ENCODE measurements at regions not wholly inside any gene's neighbourhood (a gene's known extent, or its start where the extent isn't known, plus 50 kb on each side); places are given as distances from the start of the nearest gene placed in this dataset.

GRCh38 chr4:22238742-22239141, 277.1 kb downstream of the ADGRA3 start:
- Histone ChIP-seq H3K4me3 (no peak overlapping the region), H3K79me2 (ENCODE audit: control insufficient read depth, insufficient read depth, low read length) (no peaks in the 10 kb centered on the region), H3K4me1 (replicated peaks in 1 of 2; ENCODE audit: control insufficient read depth in 2 of 2, insufficient read depth in 2 of 2, low read length in 2 of 2) (no peaks in the 10 kb centered on the region), H3K9me3 (replicated peaks; ENCODE audit: control insufficient read depth, insufficient read depth, low read depth, low read length) (no peaks in the 10 kb centered on the region), H3K36me3 (ENCODE audit: control insufficient read depth, insufficient read depth, low read length) (no peaks in the 10 kb centered on the region), H3K27me3 (ENCODE audit: control insufficient read depth in 2 of 2, insufficient read depth in 2 of 2, low read length in 2 of 2) (no peaks in the 10 kb centered on the region), H2AFZ (ENCODE audit: low read depth, low read length) (no peak overlapping the region), H3K27ac (ENCODE audit: extremely low read depth, low read depth, low read length) (no peak overlapping the region), H3K9me1 (ENCODE audit: control insufficient read depth, insufficient read depth, low read length) (no peaks in the 10 kb centered on the region), H4K20me1 (replicated peaks; ENCODE audit: control insufficient read depth, insufficient read depth, low read length) (no peaks in the 10 kb centered on the region), H3K4me2 (ENCODE audit: insufficient read depth, low read length) (no peak overlapping the region), H3K9ac (ENCODE audit: insufficient read depth in 1 of 2, low read depth in 2 of 2, low read length in 2 of 2) (no peak overlapping the region)
- ATAC-seq (no peak), FAIRE-seq (no peak), DNase-seq (ENCODE audit: extremely low read depth in 1 of 4, low spot score in 3 of 4) (no peak)
- intact Hi-C loops (cut with micrococcal nuclease) (no loop called here), in situ Hi-C loops (cut with MboI) (no loop called here)
- 0% methylated on average over 5 of the region's 5 CpGs for WGBS (ENCODE audit: insufficient coverage, low coverage, missing lambda C conversion rate)
- TF ChIP-seq ZNF232 (CRISPR knock-in tag; IDR thresholded peaks at IDR 0.05) = no peak
- no peak for TF ChIP-seq CCAR2 (IDR thresholded peaks at IDR 0.05; ENCODE audit: low read depth, low read length)
- TF ChIP-seq POLR2A (conservative IDR thresholded peaks at IDR 0.05) = no peak
- no peak for TF ChIP-seq MYNN (IDR thresholded peaks at IDR 0.05)
- TF ChIP-seq MYNN (CRISPR knock-in tag; IDR thresholded peaks at IDR 0.05) = no peak
- no peak for TF ChIP-seq GATAD2A (IDR thresholded peaks at IDR 0.05)
- TF ChIP-seq CEBPG (CRISPR knock-in tag; IDR thresholded peaks at IDR 0.05) = no peak
- no peak for TF ChIP-seq CEBPG (tag; conservative IDR thresholded peaks at IDR 0.05 in 1 of 2, IDR thresholded peaks at IDR 0.05 in 1 of 2)
- TF ChIP-seq, protein P1, sequence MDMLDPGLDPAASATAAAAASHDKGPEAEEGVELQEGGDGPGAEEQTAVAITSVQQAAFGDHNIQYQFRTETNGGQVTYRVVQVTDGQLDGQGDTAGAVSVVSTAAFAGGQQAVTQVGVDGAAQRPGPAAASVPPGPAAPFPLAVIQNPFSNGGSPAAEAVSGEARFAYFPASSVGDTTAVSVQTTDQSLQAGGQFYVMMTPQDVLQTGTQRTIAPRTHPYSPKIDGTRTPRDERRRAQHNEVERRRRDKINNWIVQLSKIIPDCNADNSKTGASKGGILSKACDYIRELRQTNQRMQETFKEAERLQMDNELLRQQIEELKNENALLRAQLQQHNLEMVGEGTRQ (CRISPR knock-in tag; IDR thresholded peaks at IDR 0.05) = no peak
- TF ChIP-seq ZNF444 (CRISPR knock-in tag; IDR thresholded peaks at IDR 0.05) = no peak
- TF ChIP-seq ZNF224 (CRISPR knock-in tag; IDR thresholded peaks at IDR 0.05) = no peak
- no peak for TF ChIP-seq HMG20B (CRISPR knock-in tag; IDR thresholded peaks at IDR 0.05)
- no peak for TF ChIP-seq ZNF79 (CRISPR knock-in tag; IDR thresholded peaks at IDR 0.05; ENCODE audit: low read depth)
- no peak for TF ChIP-seq SRSF3 (IDR thresholded peaks at IDR 0.05; ENCODE audit: insufficient read depth, low read length)
- no peak for TF ChIP-seq MXI1 (IDR thresholded peaks at IDR 0.05; ENCODE audit: low read depth, low read length)
- TF ChIP-seq ZSCAN29 (IDR thresholded peaks at IDR 0.05) = no peak
- POLR2A ChIA-PET = no interaction called here
- no TSS peak for BruUV-seq (replicated peaks)
- CTCF ChIA-PET (ENCODE audit: low intra/inter-chr PET ratio) = no interaction called here

All from K562 (cell line).